K562 (cell line): ENCODE measurements at regions not wholly inside any gene's neighbourhood (a gene's known extent, or its start where the extent isn't known, plus 50 kb on each side); places are given as distances from the start of the nearest gene placed in this dataset.
"Not testable (repeated sequence)": the region's sequence is repeated elsewhere in the genome, so short reads cannot be mapped to it uniquely, and the experiment has no call there.

ENCODE experiments used
- ATAC-seq: fragments of 200-7000 bp; cut with Tn5 transposase; 3 replicates; pipeline ENCODE4 v1.9.1; 2020; ENCODE audit warnings: moderate library complexity
- BruUV-seq: library from RNA; stranded (reverse); fragments of 400-500 nt; replicated peaks from 2 replicates; lab custom pipeline; 2021; lab: Mats Ljungman, UMichigan
- CTCF ChIA-PET: fragments of 300-600 bp; formaldehyde crosslinking; extraction: SDS; loops from one replicate; lab custom pipeline; 2021; ENCODE audit warnings: low intra/inter-chr PET ratio; lab: Yijun Ruan, JAX
- POLR2A ChIA-PET: fragments of 300-600, 350-650 bp; sonication (Branson Sonifier 250); formaldehyde crosslinking; extraction: SDS; loops from one replicate; lab custom pipeline; 2021; ENCODE audit warnings: antibody characterized with exemption, inconsistent platforms; lab: Yijun Ruan, JAX
- DNase-seq, 4 experiments: peaks; one replicate each; pipeline versions ENCODE4 v3.0.0 to v3.0.0-alpha.2; 2011 to 2018; ENCODE audit warnings: low spot score in 3 of 4, mixed read lengths in 3 of 4; ENCODE audit errors: extremely low read depth in 1 of 4
- FAIRE-seq: peaks from 2 replicates; lab custom pipeline; 2011; peaks lifted over from hg19 to GRCh38; lab: Jason Lieb, UNC
- H2AFZ ChIP-seq: 2 replicates; pipeline ENCODE4 v1.6.0; 2011; ENCODE audit warnings: low read depth, low read length, control low read depth, inconsistent platforms
- H3K27ac ChIP-seq: fragments of 200-600 bp; 3 replicates; pipeline ENCODE4 v1.8.0; 2011; ENCODE audit warnings: low read depth, mild to moderate bottlenecking, control low read depth, inconsistent platforms, low read length, moderate library complexity, mixed read lengths; ENCODE audit errors: extremely low read depth
- H3K27me3 ChIP-seq, 2 experiments: fragments of 300-600 bp in 1 of 2; 2 replicates in 1 of 2; 3 replicates in 1 of 2; pipeline versions ENCODE4 v1.6.0 to v1.8.0; 2011; ENCODE audit warnings: inconsistent platforms in 2 of 2, low read length in 2 of 2, mild to moderate bottlenecking in 1 of 2, mixed read lengths in 1 of 2, moderate library complexity in 1 of 2; ENCODE audit not compliant: control insufficient read depth in 2 of 2, insufficient read depth in 2 of 2
- H3K36me3 ChIP-seq: fragments of 300-600 bp; 3 replicates; pipeline ENCODE4 v1.8.0; 2011; ENCODE audit warnings: mild to moderate bottlenecking, low read length, inconsistent platforms; ENCODE audit not compliant: control insufficient read depth, insufficient read depth
- H3K4me1 ChIP-seq, 2 experiments: fragments of 200-600 bp in 1 of 2; replicated peaks in 1 of 2; 2 replicates in 1 of 2; 3 replicates in 1 of 2; pipeline versions ENCODE4 v1.5.1 to v1.8.0; 2011; ENCODE audit warnings: inconsistent platforms in 2 of 2, low read length in 2 of 2, mild to moderate bottlenecking in 1 of 2, mixed read lengths in 1 of 2, moderate library complexity in 1 of 2; ENCODE audit not compliant: control insufficient read depth in 2 of 2, insufficient read depth in 2 of 2
- H3K4me2 ChIP-seq: 2 replicates; pipeline ENCODE4 v1.6.1; 2011; ENCODE audit warnings: low read length, control low read depth, inconsistent platforms, mixed read lengths; ENCODE audit not compliant: insufficient read depth
- H3K4me3 ChIP-seq: fragments of 200-600 bp; sonication (generic), shearing (Covaris generic); 2 replicates; pipeline ENCODE4 v1.5.1; 2016; ENCODE audit warnings: control low read depth, inconsistent platforms
- H3K79me2 ChIP-seq: fragments of 200-600 bp; 3 replicates; pipeline ENCODE4 v1.8.0; 2011; ENCODE audit warnings: low read length, inconsistent platforms; ENCODE audit not compliant: control insufficient read depth, insufficient read depth
- H3K9ac ChIP-seq, 2 experiments: 2 replicates each; pipeline versions ENCODE4 v1.6.0 to v1.6.1; 2011; ENCODE audit warnings: low read depth in 2 of 2, low read length in 2 of 2, control low read depth in 1 of 2, inconsistent platforms in 1 of 2, mild to moderate bottlenecking in 1 of 2, mixed read lengths in 1 of 2; ENCODE audit not compliant: insufficient read depth in 1 of 2
- H3K9me1 ChIP-seq: one replicate; pipeline ENCODE4 v1.6.0; 2011; ENCODE audit warnings: inconsistent platforms, mild to moderate bottlenecking, low read length, moderate library complexity; ENCODE audit not compliant: control insufficient read depth, insufficient read depth
- H3K9me3 ChIP-seq: replicated peaks from 2 replicates; pipeline ENCODE4 v1.5.1; 2011; ENCODE audit warnings: low read depth, low read length, inconsistent platforms; ENCODE audit not compliant: control insufficient read depth, insufficient read depth
- H4K20me1 ChIP-seq: replicated peaks from 2 replicates; pipeline ENCODE4 v1.6.1; 2011; ENCODE audit warnings: low read length, inconsistent platforms, mixed read lengths; ENCODE audit not compliant: control insufficient read depth, insufficient read depth
- CHCHD3 ChIP-seq: fragments of 250-450 bp; sonication (Bioruptor Pico); IDR thresholded peaks from 2 replicates; pipeline ENCODE4 v2.1.2; 2022; ENCODE audit warnings: mild to moderate bottlenecking
- GABPB1 ChIP-seq: sonication (generic); formaldehyde crosslinking; IDR thresholded peaks from 2 replicates; pipeline ENCODE4 v1.8.0; 2022; ENCODE audit warnings: mild to moderate bottlenecking, missing genetic modification reagents
- HDAC2 ChIP-seq: fragments of 450-650 bp; IDR thresholded peaks from 2 replicates; pipeline ENCODE4 v1.6.1; 2016; ENCODE audit warnings: mild to moderate bottlenecking
- IFI16 ChIP-seq: fragments of 250-450 bp; sonication (Bioruptor Pico); IDR thresholded peaks from 2 replicates; pipeline ENCODE4 v2.1.2; 2022; ENCODE audit warnings: mild to moderate bottlenecking, inconsistent platforms
- KDM5B ChIP-seq: fragments of 200-600 bp; sonication (generic); IDR thresholded peaks from 2 replicates; pipeline ENCODE4 v1.6.1; 2012; ENCODE audit warnings: low read depth, mild to moderate bottlenecking, moderate library complexity, low read length, control low read depth, inconsistent platforms; ENCODE audit not compliant: insufficient replicate concordance
- NBN ChIP-seq: fragments of 450-650 bp; IDR thresholded peaks from 2 replicates; pipeline ENCODE4 v1.6.1; 2016; ENCODE audit warnings: low read depth, mild to moderate bottlenecking
- ZNF12 ChIP-seq: sonication (generic); formaldehyde crosslinking; IDR thresholded peaks from 2 replicates; pipeline ENCODE4 v1.4.0; 2020; ENCODE audit warnings: mild to moderate bottlenecking, missing genetic modification reagents
- ZNF707 ChIP-seq: fragments of 250-450 bp; sonication (Bioruptor Pico); conservative IDR thresholded peaks from 2 replicates; pipeline ENCODE4 v1.8.0; 2022; ENCODE audit warnings: inconsistent platforms, mild to moderate bottlenecking, moderate library complexity
- WGBS: fragments of 100-300 bp; shearing (Covaris generic); methylation state at CpG from one replicate; pipeline ENCODE4 v1.1.6; 2016; ENCODE audit warnings: low coverage, mixed read lengths; ENCODE audit not compliant: insufficient coverage; ENCODE audit errors: missing lambda C conversion rate; 5-methylcytosine and 5-hydroxymethylcytosine counted together
- in situ Hi-C: fragments of 300-500 bp; cut with MboI; formaldehyde crosslinking; loops from 4 replicates; pipeline ENCODE4 v1.15.0; 2018; ENCODE audit warnings: inconsistent platforms, mixed read lengths
- intact Hi-C: fragments of 100-400 bp; cut with micrococcal nuclease; formaldehyde crosslinking; loops from 2 replicates; pipeline ENCODE4 v1.14.2; 2022
- TF ChIP-seq, protein P1 (sequence below): fragments of 450-650 bp; IDR thresholded peaks from 2 replicates; pipeline ENCODE4 v1.6.1; 2018; ENCODE audit not compliant: partially characterized antibody

DNA sequence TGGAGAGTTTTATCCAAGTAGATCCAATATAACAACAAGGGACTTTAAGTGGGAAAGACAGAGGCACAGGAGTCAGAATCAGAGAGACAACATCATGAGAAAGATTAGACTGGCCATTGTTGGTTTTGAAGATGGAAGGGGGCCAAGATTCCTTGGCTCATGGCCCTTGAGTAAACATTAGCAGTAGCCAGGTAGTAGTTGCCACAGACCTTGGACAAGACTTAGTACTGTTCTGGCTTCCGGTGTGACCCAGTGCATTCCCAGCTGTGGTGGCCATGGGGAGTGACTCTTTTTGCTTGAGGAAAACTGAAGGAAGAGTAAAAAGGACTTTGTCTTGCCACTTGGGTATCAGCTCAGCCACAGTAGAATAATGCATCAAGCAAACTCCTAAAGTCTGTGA, 462.2 kb upstream of the CPXCR1 start (continued):
- TF ChIP-seq HDAC2 (no peak), IFI16 (CRISPR knock-in tag) (no peak), NBN (no peak), GABPB1 (CRISPR knock-in tag) (no peak), CHCHD3 (CRISPR knock-in tag) (no peak), KDM5B (no peak), ZNF12 (CRISPR knock-in tag) (no peak), ZNF707 (no peak)
- TF ChIP-seq, protein P1, sequence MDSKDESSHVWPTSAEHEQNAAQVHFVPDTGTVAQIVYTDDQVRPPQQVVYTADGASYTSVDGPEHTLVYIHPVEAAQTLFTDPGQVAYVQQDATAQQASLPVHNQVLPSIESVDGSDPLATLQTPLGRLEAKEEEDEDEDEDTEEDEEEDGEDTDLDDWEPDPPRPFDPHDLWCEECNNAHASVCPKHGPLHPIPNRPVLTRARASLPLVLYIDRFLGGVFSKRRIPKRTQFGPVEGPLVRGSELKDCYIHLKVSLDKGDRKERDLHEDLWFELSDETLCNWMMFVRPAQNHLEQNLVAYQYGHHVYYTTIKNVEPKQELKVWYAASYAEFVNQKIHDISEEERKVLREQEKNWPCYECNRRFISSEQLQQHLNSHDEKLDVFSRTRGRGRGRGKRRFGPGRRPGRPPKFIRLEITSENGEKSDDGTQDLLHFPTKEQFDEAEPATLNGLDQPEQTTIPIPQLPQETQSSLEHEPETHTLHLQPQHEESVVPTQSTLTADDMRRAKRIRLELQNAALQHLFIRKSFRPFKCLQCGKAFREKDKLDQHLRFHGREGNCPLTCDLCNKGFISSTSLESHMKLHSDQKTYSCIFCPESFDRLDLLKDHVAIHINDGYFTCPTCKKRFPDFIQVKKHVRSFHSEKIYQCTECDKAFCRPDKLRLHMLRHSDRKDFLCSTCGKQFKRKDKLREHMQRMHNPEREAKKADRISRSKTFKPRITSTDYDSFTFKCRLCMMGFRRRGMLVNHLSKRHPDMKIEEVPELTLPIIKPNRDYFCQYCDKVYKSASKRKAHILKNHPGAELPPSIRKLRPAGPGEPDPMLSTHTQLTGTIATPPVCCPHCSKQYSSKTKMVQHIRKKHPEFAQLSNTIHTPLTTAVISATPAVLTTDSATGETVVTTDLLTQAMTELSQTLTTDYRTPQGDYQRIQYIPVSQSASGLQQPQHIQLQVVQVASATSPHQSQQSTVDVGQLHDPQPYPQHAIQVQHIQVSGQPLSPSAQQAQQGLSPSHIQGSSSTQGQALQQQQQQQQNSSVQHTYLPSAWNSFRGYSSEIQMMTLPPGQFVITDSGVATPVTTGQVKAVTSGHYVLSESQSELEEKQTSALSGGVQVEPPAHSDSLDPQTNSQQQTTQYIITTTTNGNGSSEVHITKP, result no peak

DNA sequence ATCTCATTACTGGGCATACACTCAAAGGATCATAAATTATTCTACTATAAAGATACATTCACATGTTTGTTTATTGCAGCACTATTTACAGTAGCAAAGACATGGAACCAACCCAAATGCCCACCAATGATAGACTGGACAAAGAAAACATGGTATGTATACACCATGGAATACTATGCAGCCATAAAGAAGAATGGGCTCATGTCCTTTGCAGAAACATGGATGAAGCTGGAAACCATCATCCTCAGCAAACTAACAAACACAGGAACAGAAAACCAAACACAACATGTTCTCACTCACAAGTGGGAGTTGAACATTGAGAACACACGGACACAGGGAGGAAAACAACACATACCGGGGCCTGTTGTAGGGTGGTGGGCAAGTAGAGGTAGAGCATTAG, 433.1 kb upstream of the CPXCR1 start:
- H3K4me2 ChIP-seq, intact Hi-C loops, H3K27me3 ChIP-seq, H3K9me1 ChIP-seq, in situ Hi-C loops, H3K36me3 ChIP-seq, DNase-seq, H3K9me3 ChIP-seq, H2AFZ ChIP-seq, POLR2A ChIA-PET, H3K9ac ChIP-seq, CTCF ChIA-PET, H4K20me1 ChIP-seq, H3K79me2 ChIP-seq, H3K4me3 ChIP-seq, FAIRE-seq, H3K4me1 ChIP-seq, H3K27ac ChIP-seq, ATAC-seq, BruUV-seq: not testable (repeated sequence)
- WGBS, result 0% methylated on average over 2 of the region's 2 CpGs
